ENCODE measurements at regions not wholly inside any gene's neighbourhood (a gene's known extent, or its start where the extent isn't known, plus 50 kb on each side); places are given as distances from the start of the nearest gene placed in this dataset.

DNA sequence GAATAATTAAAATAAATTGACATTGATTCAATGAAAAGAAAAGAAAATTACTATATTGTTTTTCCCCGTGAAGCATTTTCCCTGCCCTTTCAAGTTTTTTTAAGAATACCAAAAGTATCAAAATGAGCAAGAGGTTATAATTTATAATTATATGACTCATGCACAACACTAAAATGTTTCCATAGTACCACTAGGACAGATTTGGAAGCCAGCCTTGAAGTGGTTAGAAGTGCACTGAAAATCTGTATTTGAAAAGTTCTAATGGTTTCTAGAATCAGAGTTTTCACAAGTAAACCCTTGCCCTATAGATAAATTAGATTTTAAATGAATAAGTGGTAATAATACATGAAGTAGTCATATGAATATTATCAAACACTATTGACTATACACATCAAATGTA, 140.9 kb downstream of the HNRNPD start:
- H3K4me1 ChIP-seq (ENCODE audit: control insufficient read depth, insufficient read depth, low read length): no peaks in the 10 kb centered on the region
- SMC1A ChIA-PET (ENCODE audit: uncharacterized antibody, unreplicated experiment): no interaction called here
- TF ChIP-seq, protein P1, sequence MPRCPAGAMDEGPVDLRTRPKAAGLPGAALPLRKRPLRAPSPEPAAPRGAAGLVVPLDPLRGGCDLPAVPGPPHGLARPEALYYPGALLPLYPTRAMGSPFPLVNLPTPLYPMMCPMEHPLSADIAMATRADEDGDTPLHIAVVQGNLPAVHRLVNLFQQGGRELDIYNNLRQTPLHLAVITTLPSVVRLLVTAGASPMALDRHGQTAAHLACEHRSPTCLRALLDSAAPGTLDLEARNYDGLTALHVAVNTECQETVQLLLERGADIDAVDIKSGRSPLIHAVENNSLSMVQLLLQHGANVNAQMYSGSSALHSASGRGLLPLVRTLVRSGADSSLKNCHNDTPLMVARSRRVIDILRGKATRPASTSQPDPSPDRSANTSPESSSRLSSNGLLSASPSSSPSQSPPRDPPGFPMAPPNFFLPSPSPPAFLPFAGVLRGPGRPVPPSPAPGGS (IDR thresholded peaks at IDR 0.05; ENCODE audit: borderline replicate concordance, insufficient read depth, low read depth, low read length, poor library complexity, severe bottlenecking): no peak
- TF ChIP-seq, protein P2, sequence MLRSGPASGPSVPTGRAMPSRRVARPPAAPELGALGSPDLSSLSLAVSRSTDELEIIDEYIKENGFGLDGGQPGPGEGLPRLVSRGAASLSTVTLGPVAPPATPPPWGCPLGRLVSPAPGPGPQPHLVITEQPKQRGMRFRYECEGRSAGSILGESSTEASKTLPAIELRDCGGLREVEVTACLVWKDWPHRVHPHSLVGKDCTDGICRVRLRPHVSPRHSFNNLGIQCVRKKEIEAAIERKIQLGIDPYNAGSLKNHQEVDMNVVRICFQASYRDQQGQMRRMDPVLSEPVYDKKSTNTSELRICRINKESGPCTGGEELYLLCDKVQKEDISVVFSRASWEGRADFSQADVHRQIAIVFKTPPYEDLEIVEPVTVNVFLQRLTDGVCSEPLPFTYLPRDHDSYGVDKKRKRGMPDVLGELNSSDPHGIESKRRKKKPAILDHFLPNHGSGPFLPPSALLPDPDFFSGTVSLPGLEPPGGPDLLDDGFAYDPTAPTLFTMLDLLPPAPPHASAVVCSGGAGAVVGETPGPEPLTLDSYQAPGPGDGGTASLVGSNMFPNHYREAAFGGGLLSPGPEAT (IDR thresholded peaks at IDR 0.05; ENCODE audit: low read depth): no peak
- TF ChIP-seq TARDBP (IDR thresholded peaks at IDR 0.05; ENCODE audit: borderline replicate concordance): no peak

DNA sequence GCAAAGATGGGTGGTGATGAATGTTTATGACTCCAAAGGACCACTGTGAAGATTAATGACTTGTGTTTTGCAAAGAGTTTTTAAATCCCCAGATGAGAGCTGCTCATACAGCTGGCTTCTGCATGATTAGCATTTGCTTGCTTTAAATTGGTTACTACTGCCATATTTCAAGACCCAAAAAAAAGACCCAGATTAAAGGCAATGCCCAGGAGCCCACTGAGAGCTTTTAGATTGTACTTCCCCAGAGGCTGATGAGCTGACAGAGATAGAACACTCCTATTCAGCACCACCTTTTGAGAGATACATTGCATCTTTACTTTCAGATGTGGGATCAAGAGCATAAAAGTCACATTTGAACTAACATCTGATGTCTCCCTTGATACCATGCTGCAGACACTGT, 142.0 kb downstream of the HNRNPD start:
- no TSS peak for BruUV-seq (replicated peaks)
- SMC1A ChIA-PET (ENCODE audit: uncharacterized antibody, unreplicated experiment): no interaction called here
- H2AFZ ChIP-seq (ENCODE audit: control insufficient read depth, low read depth, low read length): no peak overlapping the region
- CTCF ChIA-PET: no interaction called here
- POLR2A ChIA-PET: no interaction called here
- H4K20me1 ChIP-seq (ENCODE audit: control insufficient read depth, insufficient read depth): no peaks in the 10 kb centered on the region
- in situ Hi-C loops (cut with MboI) (no loop called here), intact Hi-C loops (cut with micrococcal nuclease; ENCODE audit: unreplicated experiment) (no loop called here)
- no peaks in the 10 kb centered on the region for H3K4me1 ChIP-seq (ENCODE audit: control insufficient read depth, insufficient read depth, low read length)
- no peaks in the 10 kb centered on the region for H3K36me3 ChIP-seq (ENCODE audit: control insufficient read depth in 2 of 2, insufficient read depth in 2 of 2, low read length in 1 of 2)
- H3K4me2 ChIP-seq (ENCODE audit: control insufficient read depth, insufficient read depth): no peak overlapping the region
- H3K9ac ChIP-seq (ENCODE audit: control insufficient read depth, insufficient read depth, low read length): no peak overlapping the region
- DNase-seq (ENCODE audit: low read depth, low spot score) (no peak), FAIRE-seq (no peak), ATAC-seq (no peak)
- H3K79me2 ChIP-seq (ENCODE audit: control insufficient read depth, insufficient read depth, low read length): no peaks in the 10 kb centered on the region
- no peaks in the 10 kb centered on the region; a peak in 1 of 4 replicates for H3K27me3 ChIP-seq (replicated peaks in 1 of 2; ENCODE audit: control insufficient read depth in 2 of 2, insufficient read depth in 2 of 2, low read length in 1 of 2)
- RAD21 ChIA-PET (ENCODE audit: unreplicated experiment): no interaction called here
- H3K9me3 ChIP-seq (replicated peaks; ENCODE audit: control insufficient read depth, insufficient read depth, low read length): no peaks in the 10 kb centered on the region
- no peak overlapping the region for H3K27ac ChIP-seq (ENCODE audit: control insufficient read depth, insufficient read depth)
- no peak overlapping the region for H3K4me3 ChIP-seq
- TF ChIP-seq, protein P3, sequence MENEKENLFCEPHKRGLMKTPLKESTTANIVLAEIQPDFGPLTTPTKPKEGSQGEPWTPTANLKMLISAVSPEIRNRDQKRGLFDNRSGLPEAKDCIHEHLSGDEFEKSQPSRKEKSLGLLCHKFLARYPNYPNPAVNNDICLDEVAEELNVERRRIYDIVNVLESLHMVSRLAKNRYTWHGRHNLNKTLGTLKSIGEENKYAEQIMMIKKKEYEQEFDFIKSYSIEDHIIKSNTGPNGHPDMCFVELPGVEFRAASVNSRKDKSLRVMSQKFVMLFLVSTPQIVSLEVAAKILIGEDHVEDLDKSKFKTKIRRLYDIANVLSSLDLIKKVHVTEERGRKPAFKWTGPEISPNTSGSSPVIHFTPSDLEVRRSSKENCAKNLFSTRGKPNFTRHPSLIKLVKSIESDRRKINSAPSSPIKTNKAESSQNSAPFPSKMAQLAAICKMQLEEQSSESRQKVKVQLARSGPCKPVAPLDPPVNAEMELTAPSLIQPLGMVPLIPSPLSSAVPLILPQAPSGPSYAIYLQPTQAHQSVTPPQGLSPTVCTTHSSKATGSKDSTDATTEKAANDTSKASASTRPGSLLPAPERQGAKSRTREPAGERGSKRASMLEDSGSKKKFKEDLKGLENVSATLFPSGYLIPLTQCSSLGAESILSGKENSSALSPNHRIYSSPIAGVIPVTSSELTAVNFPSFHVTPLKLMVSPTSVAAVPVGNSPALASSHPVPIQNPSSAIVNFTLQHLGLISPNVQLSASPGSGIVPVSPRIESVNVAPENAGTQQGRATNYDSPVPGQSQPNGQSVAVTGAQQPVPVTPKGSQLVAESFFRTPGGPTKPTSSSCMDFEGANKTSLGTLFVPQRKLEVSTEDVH (IDR thresholded peaks at IDR 0.05; ENCODE audit: low read depth, partially characterized antibody): no peak
- TF ChIP-seq CBFB (IDR thresholded peaks at IDR 0.05; ENCODE audit: low read depth) (no peak), POLR2AphosphoS2 (IDR thresholded peaks at IDR 0.05; ENCODE audit: low read depth, low read length) (no peak), ESRRA (IDR thresholded peaks at IDR 0.05; ENCODE audit: low read length) (no peak), CREM (IDR thresholded peaks at IDR 0.05; ENCODE audit: low read depth) (no peak), JUND (IDR thresholded peaks at IDR 0.05; ENCODE audit: low read depth, low read length) (no peak), NR2F1 (conservative IDR thresholded peaks at IDR 0.05) (no peak), STAT3 (IDR thresholded peaks at IDR 0.05; ENCODE audit: low read depth, low read length) (no peak)

More for the DNA sequence above, 140.9 kb downstream of the HNRNPD start:
- Histone ChIP-seq H2AFZ (ENCODE audit: control insufficient read depth, low read depth, low read length) (no peak overlapping the region), H3K9ac (ENCODE audit: control insufficient read depth, insufficient read depth, low read length) (no peak overlapping the region), H3K36me3 (ENCODE audit: control insufficient read depth in 2 of 2, insufficient read depth in 2 of 2, low read length in 1 of 2) (no peaks in the 10 kb centered on the region), H4K20me1 (ENCODE audit: control insufficient read depth, insufficient read depth) (no peaks in the 10 kb centered on the region), H3K9me3 (replicated peaks; ENCODE audit: control insufficient read depth, insufficient read depth, low read length) (no peaks in the 10 kb centered on the region), H3K4me3 (no peak overlapping the region), H3K4me2 (ENCODE audit: control insufficient read depth, insufficient read depth) (no peak overlapping the region), H3K79me2 (ENCODE audit: control insufficient read depth, insufficient read depth, low read length) (no peaks in the 10 kb centered on the region), H3K27me3 (replicated peaks in 1 of 2; ENCODE audit: control insufficient read depth in 2 of 2, insufficient read depth in 2 of 2, low read length in 1 of 2) (no peaks in the 10 kb centered on the region; a peak in 1 of 4 replicates), H3K27ac (ENCODE audit: control insufficient read depth, insufficient read depth) (no peak overlapping the region)
- no TSS peak for BruUV-seq (replicated peaks)
- no peak for FAIRE-seq
- intact Hi-C loops (cut with micrococcal nuclease; ENCODE audit: unreplicated experiment): no loop called here
- DNase-seq (ENCODE audit: low read depth, low spot score): no peak
- CTCF ChIA-PET: no interaction called here
- in situ Hi-C loops (cut with MboI): no loop called here
- POLR2A ChIA-PET: no interaction called here
- no peak for ATAC-seq
- RAD21 ChIA-PET (ENCODE audit: unreplicated experiment): no interaction called here
- 4% methylated on average over 1 of the region's 1 CpG for WGBS (ENCODE audit: insufficient coverage, insufficient replicate concordance, low lambda C conversion rate, missing lambda C conversion rate)

Measured in GM12878 (cell line).